HEK293 (cell line): ENCODE measurements at regions not wholly inside any gene's neighbourhood (a gene's known extent, or its start where the extent isn't known, plus 50 kb on each side); places are given as distances from the start of the nearest gene placed in this dataset.

Experiments
- CTCF ChIA-PET: fragments of 350-600 bp; formaldehyde crosslinking; extraction: SDS; loops from one replicate; lab custom pipeline; 2021; ENCODE audit warnings: antibody characterized with exemption; lab: Yijun Ruan, JAX
- POLR2A ChIA-PET: fragments of 300-600 bp; formaldehyde crosslinking; extraction: SDS; loops from one replicate; lab custom pipeline; 2020; ENCODE audit warnings: antibody characterized with exemption, inconsistent platforms; lab: Yijun Ruan, JAX
- H3K27ac ChIP-seq: fragments of 200-500 bp; sonication (Bioruptor generic); 2 replicates; pipeline ENCODE4 v1.5.1; 2014; ENCODE audit warnings: low read depth, low read length, control low read depth, inconsistent platforms; ENCODE audit errors: extremely low read depth
- H3K36me3 ChIP-seq, 2 experiments: fragments of 200-500 bp in 1 of 2; sonication (Bioruptor generic) in 1 of 2; 1 replicate in 1 of 2; 2 replicates in 1 of 2; pipeline ENCODE4 v1.5.1; 2014 to 2017; ENCODE audit warnings: inconsistent platforms in 2 of 2, low read length in 2 of 2; ENCODE audit not compliant: control insufficient read depth in 2 of 2, insufficient read depth in 1 of 2
- H3K4me1 ChIP-seq: fragments of 200-500 bp; sonication (Bioruptor generic); 2 replicates; pipeline ENCODE4 v1.5.1; 2014; ENCODE audit warnings: mild to moderate bottlenecking, low read length, inconsistent platforms; ENCODE audit not compliant: control insufficient read depth, insufficient read depth
- H3K4me3 ChIP-seq: 2 replicates; pipeline ENCODE4 v1.5.1; 2011; ENCODE audit warnings: low read depth, mild to moderate bottlenecking, control low read depth, low read length, moderate library complexity
- H3K9me3 ChIP-seq: fragments of 200-500 bp; sonication (Bioruptor generic); 2 replicates; pipeline ENCODE4 v1.5.1; 2014; ENCODE audit warnings: low read depth, low read length, inconsistent platforms; ENCODE audit not compliant: control insufficient read depth, insufficient read depth
- KLF1 ChIP-seq: fragments of 450-650 bp; formaldehyde crosslinking; IDR thresholded peaks from 2 replicates; pipeline ENCODE4 v1.5.1; 2016; ENCODE audit warnings: missing biosample characterization, missing genetic modification characterization
- KLF8 ChIP-seq: fragments of 450-650 bp; formaldehyde crosslinking; IDR thresholded peaks from 2 replicates; pipeline ENCODE4 v1.5.1; 2016; ENCODE audit warnings: missing biosample characterization, missing genetic modification characterization
- MZF1 ChIP-seq: fragments of 450-650 bp; formaldehyde crosslinking; IDR thresholded peaks from 2 replicates; pipeline ENCODE4 v1.5.1; 2017; ENCODE audit warnings: missing biosample characterization, missing genetic modification characterization, borderline replicate concordance
- OSR2 ChIP-seq: fragments of 450-650 bp; formaldehyde crosslinking; IDR thresholded peaks from 2 replicates; pipeline ENCODE4 v1.5.1; 2016; ENCODE audit warnings: missing biosample characterization, missing genetic modification characterization
- OVOL3 ChIP-seq: fragments of 450-650 bp; formaldehyde crosslinking; IDR thresholded peaks from 2 replicates; pipeline ENCODE4 v1.5.1; 2016; ENCODE audit warnings: missing biosample characterization, missing genetic modification characterization
- ZBTB17 ChIP-seq: fragments of 450-650 bp; formaldehyde crosslinking; IDR thresholded peaks from 2 replicates; pipeline ENCODE4 v1.5.1; 2016; ENCODE audit warnings: missing biosample characterization, missing genetic modification characterization
- ZIC2 ChIP-seq: fragments of 450-650 bp; formaldehyde crosslinking; IDR thresholded peaks from 2 replicates; pipeline ENCODE4 v1.5.1; 2016; ENCODE audit warnings: missing biosample characterization, missing genetic modification characterization
- ZNF169 ChIP-seq: fragments of 450-650 bp; formaldehyde crosslinking; IDR thresholded peaks from 2 replicates; pipeline ENCODE4 v1.5.1; 2016; ENCODE audit warnings: missing biosample characterization, missing genetic modification characterization
- ZNF211 ChIP-seq: fragments of 450-650 bp; formaldehyde crosslinking; IDR thresholded peaks from 2 replicates; pipeline ENCODE4 v1.5.1; 2016; ENCODE audit warnings: low read depth, missing biosample characterization, missing genetic modification characterization
- ZNF223 ChIP-seq: fragments of 450-650 bp; formaldehyde crosslinking; IDR thresholded peaks from 2 replicates; pipeline ENCODE4 v1.5.1; 2016; ENCODE audit warnings: missing biosample characterization, missing genetic modification characterization
- ZNF302 ChIP-seq: fragments of 450-650 bp; formaldehyde crosslinking; IDR thresholded peaks from 2 replicates; pipeline ENCODE4 v1.5.1; 2016; ENCODE audit warnings: missing biosample characterization, missing genetic modification characterization, low read depth
- ZNF311 ChIP-seq: fragments of 450-650 bp; formaldehyde crosslinking; IDR thresholded peaks from 2 replicates; pipeline ENCODE4 v1.5.1; 2017; ENCODE audit warnings: missing biosample characterization, missing genetic modification characterization, borderline replicate concordance
- ZNF335 ChIP-seq: fragments of 450-650 bp; formaldehyde crosslinking; conservative IDR thresholded peaks from 2 replicates; pipeline ENCODE4 v1.5.1; 2016; ENCODE audit warnings: missing biosample characterization, missing genetic modification characterization
- ZNF391 ChIP-seq: fragments of 450-650 bp; formaldehyde crosslinking; IDR thresholded peaks from 2 replicates; pipeline ENCODE4 v1.5.1; 2016; ENCODE audit warnings: low read depth, missing biosample characterization, missing genetic modification characterization, borderline replicate concordance
- ZNF394 ChIP-seq: fragments of 450-650 bp; formaldehyde crosslinking; IDR thresholded peaks from 2 replicates; pipeline ENCODE4 v1.5.1; 2016; ENCODE audit warnings: missing biosample characterization, missing genetic modification characterization, mild to moderate bottlenecking, moderate library complexity, borderline replicate concordance
- ZNF473 ChIP-seq: fragments of 450-650 bp; formaldehyde crosslinking; IDR thresholded peaks from 2 replicates; pipeline ENCODE4 v1.5.1; 2017; ENCODE audit warnings: missing biosample characterization, missing genetic modification characterization
- ZNF544 ChIP-seq: fragments of 450-650 bp; formaldehyde crosslinking; IDR thresholded peaks from 2 replicates; pipeline ENCODE4 v1.5.0; 2017; ENCODE audit warnings: missing biosample characterization, missing genetic modification characterization
- ZNF558 ChIP-seq: fragments of 450-650 bp; formaldehyde crosslinking; IDR thresholded peaks from 2 replicates; pipeline ENCODE4 v1.5.1; 2016; ENCODE audit warnings: missing biosample characterization, missing genetic modification characterization
- ZNF561 ChIP-seq: fragments of 450-650 bp; IDR thresholded peaks from 2 replicates; pipeline ENCODE4 v1.5.1; 2018; ENCODE audit warnings: missing biosample characterization, missing genetic modification characterization, borderline replicate concordance
- ZNF76 ChIP-seq: fragments of 450-650 bp; formaldehyde crosslinking; IDR thresholded peaks from 2 replicates; pipeline ENCODE4; 2016; ENCODE audit warnings: low read depth, missing biosample characterization, missing genetic modification characterization, borderline replicate concordance
- ZSCAN23 ChIP-seq: fragments of 450-650 bp; formaldehyde crosslinking; IDR thresholded peaks from 2 replicates; pipeline ENCODE4 v1.5.1; 2016; ENCODE audit warnings: missing biosample characterization, missing genetic modification characterization
- TF ChIP-seq, protein P1 (sequence below): fragments of 450-650 bp; formaldehyde crosslinking; IDR thresholded peaks from 2 replicates; pipeline ENCODE4 v1.5.1; 2016; ENCODE audit warnings: missing biosample characterization, missing genetic modification characterization
- TF ChIP-seq, protein P2 (sequence below): fragments of 450-650 bp; formaldehyde crosslinking; IDR thresholded peaks from 2 replicates; pipeline ENCODE4 v1.5.1; 2017; ENCODE audit warnings: missing biosample characterization, missing genetic modification characterization
- TF ChIP-seq, protein P3 (sequence below): fragments of 450-650 bp; formaldehyde crosslinking; conservative IDR thresholded peaks from 2 replicates; pipeline ENCODE4 v1.5.1; 2016; ENCODE audit warnings: low read depth, missing biosample characterization, missing genetic modification characterization
- TF ChIP-seq, protein P4 (sequence below): fragments of 450-650 bp; formaldehyde crosslinking; IDR thresholded peaks from 2 replicates; pipeline ENCODE4 v1.5.1; 2016; ENCODE audit warnings: missing biosample characterization, missing genetic modification characterization

DNA sequence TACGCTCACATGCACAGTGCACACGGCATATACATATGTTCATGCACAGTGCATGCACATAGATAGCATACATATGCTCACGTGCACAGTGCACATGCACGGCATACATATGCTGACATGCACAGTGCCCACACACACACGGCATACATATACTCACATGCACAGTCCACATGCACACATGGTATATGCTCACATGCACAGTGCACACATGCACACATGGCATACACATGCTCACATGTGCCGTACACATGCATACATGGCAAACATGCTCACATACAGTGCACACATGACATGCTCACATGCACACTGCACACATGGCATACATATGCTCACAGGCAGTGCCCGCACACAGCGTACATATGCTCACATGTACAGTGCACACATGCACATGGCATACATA, 97.7 kb upstream of the CTDP1 start (continued):
- TF ChIP-seq ZNF558 (tag by site-specific recombination) (no peak), ZNF302 (tag by site-specific recombination) (no peak), ZNF394 (no peak), ZNF335 (tag by site-specific recombination) (no peak)

DNA sequence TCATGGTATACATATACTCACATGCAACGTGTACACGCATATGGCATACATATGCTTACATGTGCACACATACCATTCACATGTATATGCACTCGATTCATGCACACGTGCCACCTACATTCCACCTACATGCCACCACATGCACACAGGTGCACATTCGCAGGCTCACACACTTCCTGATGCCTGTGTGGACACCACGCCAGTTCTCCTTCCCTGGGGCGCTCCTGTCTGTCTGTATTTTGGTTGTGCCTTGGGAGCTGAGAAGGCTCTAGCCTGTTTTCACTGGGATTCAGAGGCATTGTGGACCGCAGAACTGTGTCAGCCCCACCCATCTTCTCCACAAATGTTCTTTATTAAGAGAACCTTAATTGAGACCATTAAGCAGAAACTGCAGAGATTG, 96.6 kb upstream of the CTDP1 start:
- Histone ChIP-seq H3K9me3 (no peaks in the 10 kb centered on the region), H3K4me1 (no peaks in the 10 kb centered on the region)
- no peak for TF ChIP-seq ZSCAN23 (tag by site-specific recombination)
- 0 out of 2 replicates have a peak, but pooled peaks have one; percentile 1 for TF ChIP-seq KLF1 (tag by site-specific recombination)
- TF ChIP-seq, all 188 proteins: peak for 1
- no peak overlapping the region for H3K4me3 ChIP-seq
- ChIA-PET POLR2A (no interaction called here), CTCF (no interaction called here)
- no peaks in the 10 kb centered on the region for H3K36me3 ChIP-seq
- H3K27ac ChIP-seq, result no peak overlapping the region

DNA sequence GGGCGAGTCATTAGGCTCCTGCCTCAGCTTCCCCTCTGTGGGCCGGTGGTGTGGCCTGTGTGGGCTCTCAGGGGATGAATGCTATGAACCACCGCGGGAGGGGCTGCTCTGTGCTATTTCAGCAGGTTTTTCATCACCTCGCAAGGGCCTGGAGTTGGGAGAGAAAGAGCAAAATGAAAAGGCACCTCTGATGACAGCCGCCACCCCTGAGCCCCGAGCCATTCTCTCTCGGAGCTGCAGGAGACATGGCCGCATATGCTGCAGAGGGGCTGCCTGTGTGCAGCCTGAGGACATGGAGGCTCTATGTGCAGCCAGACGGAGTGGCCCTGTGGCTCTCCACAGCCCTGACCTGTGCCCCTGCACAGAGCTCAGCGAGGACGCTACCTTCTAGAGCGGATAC, 96.2 kb upstream of the CTDP1 start:
- Histone ChIP-seq H3K36me3 (no peaks in the 10 kb centered on the region), H3K9me3 (no peaks in the 10 kb centered on the region), H3K4me1 (no peaks in the 10 kb centered on the region), H3K4me3 (no peak overlapping the region), H3K27ac (no peak overlapping the region)
- ChIA-PET CTCF (no interaction called here), POLR2A (no interaction called here)
- TF ChIP-seq OSR2 (tag by site-specific recombination) (no peak), ZNF76 (no peak), OVOL3 (tag by site-specific recombination) (no peak), MZF1 (no peak), ZBTB17 (tag by site-specific recombination) (no peak), ZNF223 (no peak), ZNF169 (tag by site-specific recombination) (no peak), ZIC2 (tag by site-specific recombination) (no peak), ZNF473 (no peak), ZNF311 (tag by site-specific recombination) (no peak), ZNF561 (tag by site-specific recombination) (no peak), ZNF544 (tag by site-specific recombination) (no peak)
- TF ChIP-seq, protein P1, sequence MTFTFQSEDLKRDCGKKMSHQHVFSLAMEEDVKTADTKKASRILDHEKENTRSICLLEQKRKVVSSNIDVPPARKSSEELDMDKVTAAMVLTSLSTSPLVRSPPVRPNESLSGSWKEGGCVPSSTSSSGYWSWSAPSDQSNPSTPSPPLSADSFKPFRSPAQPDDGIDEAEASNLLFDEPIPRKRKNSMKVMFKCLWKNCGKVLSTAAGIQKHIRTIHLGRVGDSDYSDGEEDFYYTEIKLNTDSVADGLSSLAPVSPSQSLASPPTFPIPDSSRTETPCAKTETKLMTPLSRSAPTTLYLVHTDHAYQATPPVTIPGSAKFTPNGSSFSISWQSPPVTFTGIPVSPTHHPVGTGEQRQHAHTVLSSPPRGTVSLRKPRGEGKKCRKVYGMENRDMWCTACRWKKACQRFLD (tag by site-specific recombination), result no peak
- TF ChIP-seq, protein P2, sequence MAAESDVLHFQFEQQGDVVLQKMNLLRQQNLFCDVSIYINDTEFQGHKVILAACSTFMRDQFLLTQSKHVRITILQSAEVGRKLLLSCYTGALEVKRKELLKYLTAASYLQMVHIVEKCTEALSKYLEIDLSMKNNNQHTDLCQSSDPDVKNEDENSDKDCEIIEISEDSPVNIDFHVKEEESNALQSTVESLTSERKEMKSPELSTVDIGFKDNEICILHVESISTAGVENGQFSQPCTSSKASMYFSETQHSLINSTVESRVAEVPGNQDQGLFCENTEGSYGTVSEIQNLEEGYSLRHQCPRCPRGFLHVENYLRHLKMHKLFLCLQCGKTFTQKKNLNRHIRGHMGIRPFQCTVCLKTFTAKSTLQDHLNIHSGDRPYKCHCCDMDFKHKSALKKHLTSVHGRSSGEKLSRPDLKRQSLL (tag by site-specific recombination), result no peak
- TF ChIP-seq, all 188 proteins: peak for 0

DNA sequence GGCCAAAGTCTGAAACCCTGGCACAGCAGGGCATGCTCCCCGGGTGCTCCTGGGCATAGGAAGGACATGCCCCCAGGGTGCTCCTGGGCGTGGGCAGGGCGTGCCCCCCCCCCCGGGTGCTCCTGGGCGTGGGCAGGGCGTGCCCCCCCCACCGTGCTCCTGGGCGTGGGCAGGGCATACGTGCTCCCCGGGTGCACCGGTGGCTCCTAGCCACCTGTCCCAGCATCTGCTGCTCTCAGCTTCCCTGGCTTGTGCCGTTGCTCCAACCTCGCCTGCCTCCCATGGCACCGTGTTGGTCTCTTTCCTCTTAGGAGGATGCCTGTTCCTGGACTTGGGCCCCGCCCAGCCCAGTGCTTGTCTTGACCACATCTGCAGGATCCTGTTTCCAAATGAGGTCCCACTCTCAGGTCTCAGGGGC, 95.6 kb upstream of the CTDP1 start:
- H3K4me3 ChIP-seq, result no peak overlapping the region
- H3K4me1 ChIP-seq, result no peaks in the 10 kb centered on the region
- no peaks in the 10 kb centered on the region for H3K9me3 ChIP-seq
- CTCF ChIA-PET, result no interaction called here
- POLR2A ChIA-PET, result no interaction called here
- no peaks in the 10 kb centered on the region for H3K36me3 ChIP-seq
- no peak overlapping the region for H3K27ac ChIP-seq
- no peak for TF ChIP-seq ZNF473
- TF ChIP-seq KLF8, result peak; percentile 65; the same call in 1 of the 2 replicates
- TF ChIP-seq ZNF211, result no peak
- TF ChIP-seq ZNF391 (tag by site-specific recombination), result no peak
- TF ChIP-seq, protein P3, sequence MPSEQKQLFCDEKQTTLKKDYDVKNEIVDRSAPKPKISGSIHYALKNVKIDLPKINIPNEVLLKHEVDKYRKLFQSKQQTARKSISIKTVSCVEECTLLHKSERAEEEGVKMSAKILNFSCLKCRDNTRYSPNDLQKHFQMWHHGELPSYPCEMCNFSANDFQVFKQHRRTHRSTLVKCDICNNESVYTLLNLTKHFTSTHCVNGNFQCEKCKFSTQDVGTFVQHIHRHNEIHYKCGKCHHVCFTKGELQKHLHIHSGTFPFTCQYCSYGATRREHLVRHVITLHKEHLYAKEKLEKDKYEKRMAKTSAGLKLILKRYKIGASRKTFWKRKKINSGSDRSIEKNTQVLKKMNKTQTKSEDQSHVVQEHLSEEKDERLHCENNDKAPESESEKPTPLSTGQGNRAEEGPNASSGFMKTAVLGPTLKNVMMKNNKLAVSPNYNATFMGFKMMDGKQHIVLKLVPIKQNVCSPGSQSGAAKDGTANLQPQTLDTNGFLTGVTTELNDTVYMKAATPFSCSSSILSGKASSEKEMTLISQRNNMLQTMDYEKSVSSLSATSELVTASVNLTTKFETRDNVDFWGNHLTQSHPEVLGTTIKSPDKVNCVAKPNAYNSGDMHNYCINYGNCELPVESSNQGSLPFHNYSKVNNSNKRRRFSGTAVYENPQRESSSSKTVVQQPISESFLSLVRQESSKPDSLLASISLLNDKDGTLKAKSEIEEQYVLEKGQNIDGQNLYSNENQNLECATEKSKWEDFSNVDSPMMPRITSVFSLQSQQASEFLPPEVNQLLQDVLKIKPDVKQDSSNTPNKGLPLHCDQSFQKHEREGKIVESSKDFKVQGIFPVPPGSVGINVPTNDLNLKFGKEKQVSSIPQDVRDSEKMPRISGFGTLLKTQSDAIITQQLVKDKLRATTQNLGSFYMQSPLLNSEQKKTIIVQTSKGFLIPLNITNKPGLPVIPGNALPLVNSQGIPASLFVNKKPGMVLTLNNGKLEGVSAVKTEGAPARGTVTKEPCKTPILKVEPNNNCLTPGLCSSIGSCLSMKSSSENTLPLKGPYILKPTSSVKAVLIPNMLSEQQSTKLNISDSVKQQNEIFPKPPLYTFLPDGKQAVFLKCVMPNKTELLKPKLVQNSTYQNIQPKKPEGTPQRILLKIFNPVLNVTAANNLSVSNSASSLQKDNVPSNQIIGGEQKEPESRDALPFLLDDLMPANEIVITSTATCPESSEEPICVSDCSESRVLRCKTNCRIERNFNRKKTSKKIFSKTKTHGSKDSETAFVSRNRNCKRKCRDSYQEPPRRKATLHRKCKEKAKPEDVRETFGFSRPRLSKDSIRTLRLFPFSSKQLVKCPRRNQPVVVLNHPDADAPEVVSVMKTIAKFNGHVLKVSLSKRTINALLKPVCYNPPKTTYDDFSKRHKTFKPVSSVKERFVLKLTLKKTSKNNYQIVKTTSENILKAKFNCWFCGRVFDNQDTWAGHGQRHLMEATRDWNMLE (tag by site-specific recombination), result no peak
- TF ChIP-seq, protein P4, sequence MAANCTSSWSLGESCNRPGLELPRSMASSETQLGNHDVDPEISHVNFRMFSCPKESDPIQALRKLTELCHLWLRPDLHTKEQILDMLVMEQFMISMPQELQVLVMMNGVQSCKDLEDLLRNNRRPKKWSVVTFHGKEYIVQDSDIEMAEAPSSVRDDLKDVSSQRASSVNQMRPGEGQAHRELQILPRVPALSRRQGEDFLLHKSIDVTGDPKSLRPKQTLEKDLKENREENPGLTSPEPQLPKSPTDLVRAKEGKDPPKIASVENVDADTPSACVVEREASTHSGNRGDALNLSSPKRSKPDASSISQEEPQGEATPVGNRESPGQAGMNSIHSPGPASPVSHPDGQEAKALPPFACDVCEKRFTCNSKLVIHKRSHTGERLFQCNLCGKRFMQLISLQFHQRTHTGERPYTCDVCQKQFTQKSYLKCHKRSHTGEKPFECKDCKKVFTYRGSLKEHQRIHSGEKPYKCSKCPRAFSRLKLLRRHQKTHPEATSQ (tag by site-specific recombination), result no peak
